ENCODE measurements at regions not wholly inside any gene's neighbourhood (a gene's known extent, or its start where the extent isn't known, plus 50 kb on each side); places are given as distances from the start of the nearest gene placed in this dataset.

DNA sequence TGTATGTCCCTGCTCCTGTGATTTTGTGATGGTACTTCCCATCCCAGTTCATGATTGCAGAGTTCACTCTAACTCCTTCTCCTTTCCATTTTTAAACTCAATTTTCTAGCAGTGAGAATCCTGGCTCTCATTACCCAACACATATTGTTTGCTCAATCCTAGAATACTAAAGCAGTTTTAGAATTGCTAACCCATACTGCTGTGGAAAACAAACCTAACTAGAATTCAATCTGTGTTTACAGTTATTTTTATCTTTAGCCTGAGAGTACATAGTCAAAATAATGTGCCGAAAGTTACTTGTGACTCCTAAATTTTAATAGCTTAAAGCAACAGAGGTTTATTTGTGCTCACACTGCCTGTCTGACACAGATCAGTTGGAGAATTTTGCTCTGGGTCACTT lies 508.0 kb downstream of the AACS start:
- no peak for DNase-seq (ENCODE audit: low read depth in 1 of 2, low spot score in 1 of 2)

DNA sequence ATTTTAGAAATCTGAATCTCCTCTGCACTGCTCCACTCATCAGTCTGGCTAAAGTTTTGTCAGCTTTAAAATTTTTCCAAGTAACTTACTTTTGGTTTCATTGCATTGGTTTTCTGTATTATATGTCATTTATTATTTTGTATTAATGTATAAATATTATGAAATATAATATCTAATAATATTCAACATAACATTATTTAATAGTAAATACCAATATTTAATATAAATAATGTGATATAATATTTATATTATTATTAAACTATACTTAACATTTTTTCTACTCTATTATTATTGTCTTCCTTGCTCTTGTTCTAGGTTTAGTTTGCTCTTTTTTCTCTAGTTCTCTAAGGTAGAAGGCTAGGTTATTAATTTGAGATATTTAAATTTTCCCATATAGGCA lies 512.1 kb downstream of the AACS start:
- no peaks in the 10 kb centered on the region for H3K4me1 ChIP-seq (ENCODE audit: low read depth)
- no peaks in the 10 kb centered on the region for H3K9me3 ChIP-seq (ENCODE audit: low read depth)
- TF ChIP-seq, protein P1, sequence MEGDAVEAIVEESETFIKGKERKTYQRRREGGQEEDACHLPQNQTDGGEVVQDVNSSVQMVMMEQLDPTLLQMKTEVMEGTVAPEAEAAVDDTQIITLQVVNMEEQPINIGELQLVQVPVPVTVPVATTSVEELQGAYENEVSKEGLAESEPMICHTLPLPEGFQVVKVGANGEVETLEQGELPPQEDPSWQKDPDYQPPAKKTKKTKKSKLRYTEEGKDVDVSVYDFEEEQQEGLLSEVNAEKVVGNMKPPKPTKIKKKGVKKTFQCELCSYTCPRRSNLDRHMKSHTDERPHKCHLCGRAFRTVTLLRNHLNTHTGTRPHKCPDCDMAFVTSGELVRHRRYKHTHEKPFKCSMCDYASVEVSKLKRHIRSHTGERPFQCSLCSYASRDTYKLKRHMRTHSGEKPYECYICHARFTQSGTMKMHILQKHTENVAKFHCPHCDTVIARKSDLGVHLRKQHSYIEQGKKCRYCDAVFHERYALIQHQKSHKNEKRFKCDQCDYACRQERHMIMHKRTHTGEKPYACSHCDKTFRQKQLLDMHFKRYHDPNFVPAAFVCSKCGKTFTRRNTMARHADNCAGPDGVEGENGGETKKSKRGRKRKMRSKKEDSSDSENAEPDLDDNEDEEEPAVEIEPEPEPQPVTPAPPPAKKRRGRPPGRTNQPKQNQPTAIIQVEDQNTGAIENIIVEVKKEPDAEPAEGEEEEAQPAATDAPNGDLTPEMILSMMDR (IDR thresholded peaks at IDR 0.05; ENCODE audit: low read depth, low read length): no peak
- no peaks in the 10 kb centered on the region for H3K27me3 ChIP-seq
- no peak for DNase-seq (ENCODE audit: low read depth in 1 of 2, low spot score in 1 of 2)
- no peak overlapping the region for H3K4me3 ChIP-seq
- no peaks in the 10 kb centered on the region for H3K36me3 ChIP-seq
- no peak overlapping the region for H3K27ac ChIP-seq

More for the DNA sequence above, 508.0 kb downstream of the AACS start:
- TF ChIP-seq, protein P1 (IDR thresholded peaks at IDR 0.05; ENCODE audit: low read depth, low read length): no peak
- Histone ChIP-seq H3K4me1 (ENCODE audit: low read depth) (peaks cover 12% of the 10 kb centered on the region), H3K4me3 (no peak overlapping the region), H3K27ac (no peak overlapping the region), H3K36me3 (no peaks in the 10 kb centered on the region), H3K9me3 (ENCODE audit: low read depth) (no peaks in the 10 kb centered on the region), H3K27me3 (no peaks in the 10 kb centered on the region)

DNA sequence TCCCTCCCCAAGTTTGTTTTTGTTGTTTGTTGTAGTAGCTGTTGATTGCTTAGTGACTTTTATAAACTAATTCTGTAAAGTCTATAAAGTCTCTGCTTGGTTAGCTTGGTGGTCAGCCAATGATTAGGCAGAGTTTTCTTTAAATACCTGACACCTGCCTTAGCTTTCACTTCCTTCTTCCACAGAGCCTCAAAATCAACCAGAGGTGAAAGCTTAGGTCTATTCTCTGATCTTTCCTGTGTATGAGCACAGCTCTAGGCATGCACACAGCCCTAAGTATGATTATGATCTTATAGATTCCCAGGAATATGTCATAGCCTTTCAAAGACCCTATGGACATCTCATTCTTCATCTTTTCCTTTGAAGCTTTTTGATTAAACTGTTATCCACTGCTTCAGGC lies 514.7 kb downstream of the AACS start:
- Histone ChIP-seq H3K27ac (no peak overlapping the region), H3K36me3 (no peaks in the 10 kb centered on the region), H3K4me1 (ENCODE audit: low read depth) (no peaks in the 10 kb centered on the region), H3K9me3 (ENCODE audit: low read depth) (no peaks in the 10 kb centered on the region), H3K27me3 (no peaks in the 10 kb centered on the region), H3K4me3 (no peak overlapping the region)
- TF ChIP-seq, protein P1 (IDR thresholded peaks at IDR 0.05; ENCODE audit: low read depth, low read length): no peak
- no peak for DNase-seq (ENCODE audit: low read depth in 1 of 2, low spot score in 1 of 2)

DNA sequence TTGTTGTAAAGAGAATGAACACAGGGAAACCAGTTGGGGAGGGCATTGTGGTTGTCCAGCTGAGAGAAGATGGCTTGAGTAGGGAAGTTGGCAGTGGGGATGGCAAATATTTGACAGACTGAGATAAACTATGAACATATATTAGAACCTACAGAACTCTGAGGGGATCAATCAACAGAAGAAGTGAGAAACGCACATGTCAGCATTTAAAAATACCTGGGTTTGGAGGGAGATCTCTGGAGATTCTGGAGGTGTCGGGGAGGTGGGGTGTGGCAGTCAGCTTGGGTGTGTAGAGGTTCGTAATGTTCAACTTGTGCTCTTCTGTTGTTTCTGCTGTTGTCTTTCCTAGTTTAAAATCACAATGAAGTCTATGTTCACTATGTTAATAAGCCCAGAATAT lies 517.8 kb downstream of the AACS start:
- no peak overlapping the region for H3K4me3 ChIP-seq
- H3K27me3 ChIP-seq: no peaks in the 10 kb centered on the region
- H3K27ac ChIP-seq: no peak overlapping the region
- H3K9me3 ChIP-seq (ENCODE audit: low read depth): no peaks in the 10 kb centered on the region
- no peaks in the 10 kb centered on the region for H3K36me3 ChIP-seq
- no peaks in the 10 kb centered on the region for H3K4me1 ChIP-seq (ENCODE audit: low read depth)
- TF ChIP-seq, protein P1 (IDR thresholded peaks at IDR 0.05; ENCODE audit: low read depth, low read length): no peak
- DNase-seq (ENCODE audit: low read depth in 1 of 2, low spot score in 1 of 2): no peak

DNA sequence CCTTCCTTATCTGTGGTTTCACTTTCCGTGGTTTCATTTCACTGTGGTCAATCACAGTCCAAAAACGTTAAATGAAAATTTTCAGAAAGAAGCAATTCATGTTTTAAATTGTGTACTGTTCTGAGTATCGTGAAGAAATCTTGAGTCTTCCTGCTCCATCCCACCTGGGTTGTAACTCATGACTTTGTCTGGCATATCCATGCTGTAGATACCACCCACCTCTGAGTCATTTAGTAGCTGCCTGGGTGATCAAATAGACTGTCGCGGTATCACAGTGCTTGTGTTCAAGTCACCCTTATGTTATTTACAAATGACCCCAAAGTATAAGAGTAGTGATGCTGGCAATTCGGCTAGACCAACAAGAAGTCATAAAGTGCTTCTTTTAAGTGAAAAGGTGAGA lies 521.2 kb downstream of the AACS start:
- no peaks in the 10 kb centered on the region for H3K36me3 ChIP-seq
- TF ChIP-seq, protein P1 (IDR thresholded peaks at IDR 0.05; ENCODE audit: low read depth, low read length): no peak
- no peak overlapping the region for H3K4me3 ChIP-seq
- no peaks in the 10 kb centered on the region for H3K27me3 ChIP-seq
- no peak for DNase-seq (ENCODE audit: low read depth in 1 of 2, low spot score in 1 of 2)
- H3K27ac ChIP-seq: no peak overlapping the region
- no peaks in the 10 kb centered on the region for H3K4me1 ChIP-seq (ENCODE audit: low read depth)
- H3K9me3 ChIP-seq (ENCODE audit: low read depth): no peaks in the 10 kb centered on the region

DNA sequence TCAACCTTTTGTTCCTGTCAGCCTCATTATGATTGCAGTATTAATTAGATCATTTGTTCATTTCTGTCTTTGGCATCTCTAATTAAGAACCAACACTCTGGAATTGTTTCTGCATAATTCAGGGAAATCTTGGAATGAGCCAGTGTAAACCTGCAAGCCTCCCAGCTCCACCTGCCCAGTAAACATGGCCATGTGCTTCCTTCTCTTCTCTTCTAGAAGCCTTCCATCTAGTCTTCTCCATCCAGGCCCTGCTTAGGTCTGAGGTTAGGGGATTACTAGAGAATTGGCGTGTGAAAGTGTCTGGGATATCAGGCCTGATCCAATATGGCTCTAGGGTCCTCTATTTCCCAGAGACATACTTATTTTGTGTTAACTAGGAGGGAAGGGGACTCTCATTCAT lies 528.0 kb downstream of the AACS start:
- H3K27me3 ChIP-seq: no peaks in the 10 kb centered on the region
- H3K4me3 ChIP-seq: no peak overlapping the region
- no peaks in the 10 kb centered on the region for H3K36me3 ChIP-seq
- H3K27ac ChIP-seq: no peak overlapping the region
- no peaks in the 10 kb centered on the region for H3K9me3 ChIP-seq (ENCODE audit: low read depth)
- no peak for DNase-seq (ENCODE audit: low read depth in 1 of 2, low spot score in 1 of 2)
- TF ChIP-seq, protein P1 (IDR thresholded peaks at IDR 0.05; ENCODE audit: low read depth, low read length): no peak
- H3K4me1 ChIP-seq (ENCODE audit: low read depth): peaks cover 13% of the 10 kb centered on the region
